DND-41 (cell line): ENCODE measurements at regions not wholly inside any gene's neighbourhood (a gene's known extent, or its start where the extent isn't known, plus 50 kb on each side); places are given as distances from the start of the nearest gene placed in this dataset.

Experiments
- CTCF ChIP-seq: IDR thresholded peaks from 2 replicates; pipeline ENCODE4 v1.5.1; 2012; ENCODE audit warnings: borderline replicate concordance, low read length, moderate library complexity, mild to moderate bottlenecking; ENCODE audit not compliant: poor library complexity, severe bottlenecking; ENCODE audit errors: extremely low read depth
- EZH2 ChIP-seq: IDR thresholded peaks from 3 replicates; pipeline ENCODE4 v1.6.1; 2012; ENCODE audit warnings: borderline replicate concordance, low read depth, mild to moderate bottlenecking, moderate library complexity, low read length, inconsistent platforms; ENCODE audit not compliant: severe bottlenecking

GRCh38 chr17:71980171-71980570, 140.6 kb upstream of the SOX9 start:
- TF ChIP-seq CTCF (no peak), EZH2 (no peak)
